ENCODE measurements at regions not wholly inside any gene's neighbourhood (a gene's known extent, or its start where the extent isn't known, plus 50 kb on each side); places are given as distances from the start of the nearest gene placed in this dataset.

GRCh38 chr20:18972251-18972876, 158.8 kb downstream of the SCP2D1 start:
- no peak overlapping the region for H3K4me3 ChIP-seq
- 86 to 96% (median 91%) methylated on average over 2 to 3 of the region's 3 CpGs for WGBS, 4 donors
- TF ChIP-seq CTCF (IDR thresholded peaks at IDR 0.05) (no peak), POLR2A (IDR thresholded peaks at IDR 0.05) (no peak)
- DNase-seq, result no peak
- H3K27ac ChIP-seq, result no peak overlapping the region
- intact Hi-C loops (cut with DNase I), result no loop called here
- no peaks in the 10 kb centered on the region for H3K9me3 ChIP-seq (replicated peaks in 1 of 3)
- H3K4me1 ChIP-seq (replicated peaks in 1 of 2), result peaks cover 4 to 9% of the 10 kb centered on the region in 2 donors
- no peaks in the 10 kb centered on the region for H3K36me3 ChIP-seq (replicated peaks in 1 of 2)
- H3K27me3 ChIP-seq, result no peaks in the 10 kb centered on the region

GRCh38 chr20:18973529-18974173, 160.1 kb downstream of the SCP2D1 start:
- H3K9me3 ChIP-seq (replicated peaks in 1 of 3), result no peaks in the 10 kb centered on the region
- peak overlapping the region in 3 of 5 donors; percentile 3 to 58 (median 9) for H3K27ac ChIP-seq
- H3K4me3 ChIP-seq, result no peak overlapping the region
- 17 to 32% (median 30%) methylated on average over 5 to 7 of the region's 7 CpGs for WGBS, 4 donors
- H3K36me3 ChIP-seq (replicated peaks in 1 of 2), result no peaks in the 10 kb centered on the region
- TF ChIP-seq CTCF (IDR thresholded peaks at IDR 0.05) (no peak), POLR2A (IDR thresholded peaks at IDR 0.05) (no peak)
- peaks cover 4 to 9% of the 10 kb centered on the region in 2 donors for H3K4me1 ChIP-seq (replicated peaks in 1 of 2)
- peak; percentile 73 to 92 (median 87) for DNase-seq
- no peaks in the 10 kb centered on the region for H3K27me3 ChIP-seq
- intact Hi-C loops (cut with DNase I), result no loop called here

GRCh38 chr20:18974660-18975059, 161.1 kb downstream of the SCP2D1 start:
- H3K36me3 ChIP-seq (replicated peaks in 1 of 2), result no peaks in the 10 kb centered on the region
- no peaks in the 10 kb centered on the region for H3K27me3 ChIP-seq
- no peak for DNase-seq
- H3K9me3 ChIP-seq (replicated peaks in 1 of 3), result no peaks in the 10 kb centered on the region
- peaks cover 4 to 9% of the 10 kb centered on the region in 2 donors for H3K4me1 ChIP-seq (replicated peaks in 1 of 2)
- intact Hi-C loops (cut with DNase I), result no loop called here
- no peak overlapping the region for H3K4me3 ChIP-seq
- no peak overlapping the region for H3K27ac ChIP-seq
- 96 to 100% (median 100%) methylated on average over 1 of the region's 1 CpG for WGBS, 4 donors
- TF ChIP-seq CTCF (IDR thresholded peaks at IDR 0.05), result no peak

GRCh38 chr20:18977441-18977840, 163.9 kb downstream of the SCP2D1 start:
- Histone ChIP-seq H3K36me3 (replicated peaks in 1 of 2) (no peaks in the 10 kb centered on the region), H3K4me3 (no peak overlapping the region), H3K27me3 (no peaks in the 10 kb centered on the region), H3K4me1 (replicated peaks in 1 of 2) (peaks cover 4 to 9% of the 10 kb centered on the region in 2 donors), H3K9me3 (replicated peaks in 1 of 3) (no peaks in the 10 kb centered on the region), H3K27ac (no peak overlapping the region)
- 68 to 82% (median 76%) methylated on average over 2 of the region's 2 CpGs for WGBS, 4 donors
- DNase-seq, result no peak
- no peak for TF ChIP-seq POLR2A (IDR thresholded peaks at IDR 0.05)
- no peak for TF ChIP-seq CTCF (IDR thresholded peaks at IDR 0.05)
- intact Hi-C loops (cut with DNase I), result no loop called here

Data from adrenal gland (tissue), 9 donors.